ENCODE measurements at regions not wholly inside any gene's neighbourhood (a gene's known extent, or its start where the extent isn't known, plus 50 kb on each side); places are given as distances from the start of the nearest gene placed in this dataset.

DNA sequence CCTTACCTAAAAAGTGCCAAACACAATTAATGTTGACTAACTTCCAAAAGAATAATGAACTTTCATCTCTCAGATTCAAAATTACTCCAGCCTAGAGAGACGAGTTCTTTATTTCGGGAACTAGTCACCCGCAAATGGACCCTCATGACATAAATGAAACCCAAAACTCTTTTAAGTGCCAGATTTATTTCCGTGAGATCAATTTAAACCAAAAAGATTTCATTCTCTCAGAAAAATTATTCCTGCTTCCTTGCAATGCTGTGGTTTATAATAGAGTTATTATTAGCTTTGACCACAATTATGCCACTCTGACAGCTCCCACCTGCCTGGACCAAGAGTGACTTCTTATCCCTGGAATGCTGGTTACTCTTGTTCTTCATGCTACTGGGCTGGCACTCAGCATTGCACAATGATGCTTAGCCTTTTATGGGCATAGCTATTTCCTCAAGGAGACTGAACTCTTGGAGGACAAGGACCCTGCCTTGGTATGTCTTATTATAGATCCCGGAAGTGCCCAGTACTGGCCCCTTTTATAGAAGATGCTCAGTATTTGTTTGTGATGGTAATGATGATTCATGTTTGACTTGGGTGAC is 183.5 kb downstream of the SNX18 start:
- H3K4me1 Mint-ChIP-seq (ENCODE audit: low read depth, unreplicated experiment) = peaks cover 41% of the 10 kb centered on the region
- H3K9me3 Mint-ChIP-seq (ENCODE audit: low read depth, unreplicated experiment) = no peaks in the 10 kb centered on the region
- no TSS peak for BruUV-seq (replicated peaks)
- no peaks in the 10 kb centered on the region for H3K27me3 Mint-ChIP-seq (ENCODE audit: unreplicated experiment)
- DNase-seq = peak; percentile 87
- CTCF ChIA-PET = interaction anchor here (0.8 to 1.0 kb wide), 3 partner anchors 137 to 195 kb away, joined by 3 to 4 read pairs (median 3); no protein-coding TSS in a partner anchor
- no peak for TF ChIP-seq CTCF (IDR thresholded peaks at IDR 0.05; ENCODE audit: unreplicated experiment)
- peak overlapping the region; percentile 98 for H3K27ac Mint-ChIP-seq (ENCODE audit: unreplicated experiment)
- peaks cover 6% of the 10 kb centered on the region for H3K36me3 Mint-ChIP-seq (ENCODE audit: insufficient read depth, unreplicated experiment)
- peak overlapping the region; percentile 43 for H3K4me3 Mint-ChIP-seq (ENCODE audit: low read depth, unreplicated experiment)
- intact Hi-C loops (cut with micrococcal nuclease; ENCODE audit: unreplicated experiment) = loop anchor here (1.0 to 5.0 kb wide), 4 partner anchors 41 to 181 kb away; no protein-coding TSS in a partner anchor

- BruUV-seq (replicated peaks) = no TSS peak
Measured at GRCh38 chr5:54696931-54697330, 179.4 kb downstream of the SNX18 start.

DNA sequence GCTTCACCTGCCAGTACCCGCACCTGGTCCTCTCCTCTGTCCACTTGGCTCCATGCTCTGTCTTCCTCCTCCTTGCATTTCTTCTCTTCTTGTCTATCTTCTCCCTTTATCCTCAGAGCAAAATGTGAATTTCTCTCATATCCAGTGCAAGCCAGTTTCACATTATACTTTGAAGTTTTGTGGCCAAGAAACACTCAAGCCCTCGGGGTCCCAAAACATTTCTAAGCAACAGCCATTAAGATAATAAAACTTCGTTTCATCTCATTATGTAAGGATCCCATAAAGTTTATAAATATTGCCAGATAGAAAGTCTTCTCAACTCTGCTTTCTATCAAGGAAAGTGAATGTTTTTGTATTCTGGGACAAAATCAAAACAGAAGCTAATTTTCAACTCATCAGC is 178.8 kb downstream of the SNX18 start:
- CTCF ChIA-PET = no interaction called here
- H3K4me1 Mint-ChIP-seq (ENCODE audit: low read depth, unreplicated experiment) = peaks cover 17% of the 10 kb centered on the region
- H3K27me3 Mint-ChIP-seq (ENCODE audit: unreplicated experiment) = no peaks in the 10 kb centered on the region
- H3K27ac Mint-ChIP-seq (ENCODE audit: unreplicated experiment) = no peak overlapping the region
- no peak overlapping the region for H3K4me3 Mint-ChIP-seq (ENCODE audit: low read depth, unreplicated experiment)
- H3K36me3 Mint-ChIP-seq (ENCODE audit: insufficient read depth, unreplicated experiment) = peaks cover 5% of the 10 kb centered on the region
- intact Hi-C loops (cut with micrococcal nuclease; ENCODE audit: unreplicated experiment) = no loop called here
- BruUV-seq (replicated peaks) = no TSS peak
- H3K9me3 Mint-ChIP-seq (ENCODE audit: low read depth, unreplicated experiment) = no peaks in the 10 kb centered on the region
- DNase-seq = no peak
- TF ChIP-seq CTCF (IDR thresholded peaks at IDR 0.05; ENCODE audit: unreplicated experiment) = no peak

More at GRCh38 chr5:54696931-54697330, 179.4 kb downstream of the SNX18 start:
- CTCF ChIA-PET = no interaction called here
- intact Hi-C loops (cut with micrococcal nuclease; ENCODE audit: unreplicated experiment) = no loop called here
- no peak for DNase-seq
- TF ChIP-seq CTCF (IDR thresholded peaks at IDR 0.05; ENCODE audit: unreplicated experiment) = no peak
- H3K9me3 Mint-ChIP-seq (ENCODE audit: low read depth, unreplicated experiment) = no peaks in the 10 kb centered on the region
- H3K27ac Mint-ChIP-seq (ENCODE audit: unreplicated experiment) = no peak overlapping the region
- no peaks in the 10 kb centered on the region for H3K27me3 Mint-ChIP-seq (ENCODE audit: unreplicated experiment)
- H3K4me1 Mint-ChIP-seq (ENCODE audit: low read depth, unreplicated experiment) = peaks cover 23% of the 10 kb centered on the region
- H3K4me3 Mint-ChIP-seq (ENCODE audit: low read depth, unreplicated experiment) = no peak overlapping the region
- peaks cover 6% of the 10 kb centered on the region for H3K36me3 Mint-ChIP-seq (ENCODE audit: insufficient read depth, unreplicated experiment)

DNA sequence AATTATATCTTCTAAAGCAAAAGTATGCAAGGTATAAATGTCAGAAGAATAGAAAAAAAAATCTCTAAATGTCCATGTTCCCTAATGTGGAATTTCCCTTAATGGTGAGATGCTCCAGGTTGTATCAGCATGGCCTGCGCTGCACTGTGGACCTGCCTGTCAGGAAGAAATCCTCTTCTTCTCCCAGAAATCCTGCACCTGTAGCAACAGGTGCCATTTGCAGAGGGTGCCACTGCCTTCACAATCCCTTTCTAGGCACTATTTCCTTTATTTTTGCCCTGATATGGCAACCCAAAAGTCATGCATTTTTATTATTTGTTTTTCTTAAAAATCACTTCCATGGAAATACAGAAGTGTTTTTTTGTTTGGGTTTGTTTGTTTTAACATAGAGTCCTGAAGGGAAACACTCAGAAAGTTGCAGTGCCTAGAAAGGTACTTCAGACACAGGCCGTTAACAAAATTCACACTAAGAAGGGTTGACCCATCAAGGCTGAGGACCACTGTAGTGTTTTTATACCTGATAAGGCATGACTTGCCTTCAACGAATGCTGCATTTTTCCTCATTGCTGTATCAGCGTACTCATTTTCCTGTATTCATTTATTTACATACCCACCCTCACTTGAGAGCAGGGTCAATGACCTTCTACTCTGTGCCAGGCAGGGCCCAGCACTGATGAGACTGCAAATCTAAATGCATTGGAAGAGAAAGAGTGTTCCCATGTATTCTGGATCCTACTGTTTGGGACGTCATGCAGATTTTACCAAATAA is 177.8 kb downstream of the SNX18 start:
- Mint-ChIP-seq H3K4me1 (ENCODE audit: low read depth, unreplicated experiment) (peaks cover 10% of the 10 kb centered on the region), H3K27ac (ENCODE audit: unreplicated experiment) (no peak overlapping the region)

More for the DNA sequence above, 177.8 kb downstream of the SNX18 start:
- Mint-ChIP-seq H3K4me3 (ENCODE audit: low read depth, unreplicated experiment) (no peak overlapping the region), H3K9me3 (ENCODE audit: low read depth, unreplicated experiment) (no peaks in the 10 kb centered on the region), H3K36me3 (ENCODE audit: insufficient read depth, unreplicated experiment) (no peaks in the 10 kb centered on the region), H3K27me3 (ENCODE audit: unreplicated experiment) (no peaks in the 10 kb centered on the region)
- no peak for TF ChIP-seq CTCF (IDR thresholded peaks at IDR 0.05; ENCODE audit: unreplicated experiment)
- DNase-seq = no peak
- BruUV-seq (replicated peaks) = no TSS peak
- intact Hi-C loops (cut with micrococcal nuclease; ENCODE audit: unreplicated experiment) = no loop called here
- CTCF ChIA-PET = no interaction called here
